ENCODE measurements at regions not wholly inside any gene's neighbourhood (a gene's known extent, or its start where the extent isn't known, plus 50 kb on each side); places are given as distances from the start of the nearest gene placed in this dataset.

DNA sequence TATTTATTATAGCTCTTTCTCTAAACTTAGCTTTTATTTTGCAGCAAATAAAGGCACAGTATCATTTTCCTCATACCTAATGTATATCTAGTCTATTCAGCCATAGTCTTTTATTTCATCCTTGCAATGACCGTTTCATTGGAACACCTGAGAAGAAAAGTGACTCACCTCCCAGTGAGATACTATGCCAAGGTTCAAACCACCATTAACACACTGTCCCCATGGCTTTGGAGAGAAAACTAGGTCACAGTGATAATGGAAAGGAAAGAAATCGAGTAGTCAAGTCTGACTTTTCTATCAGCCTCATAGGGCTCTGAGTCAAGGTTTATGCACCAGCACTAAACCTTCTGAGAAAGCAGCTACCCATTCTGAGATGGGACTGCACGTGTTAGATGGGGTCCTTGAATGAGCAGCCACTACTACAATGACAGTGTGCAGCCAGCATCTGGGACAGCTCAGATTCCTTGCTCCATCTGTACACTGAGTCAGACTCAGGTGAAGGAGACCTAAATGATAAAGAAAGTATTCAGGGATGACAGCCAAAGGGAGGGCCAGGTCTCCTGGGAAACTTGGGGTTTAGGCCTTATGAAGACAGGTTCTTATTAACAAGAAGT, 971.1 kb upstream of the ACVR2A start:
- no peak for DNase-seq (ENCODE audit: low read depth)

DNA sequence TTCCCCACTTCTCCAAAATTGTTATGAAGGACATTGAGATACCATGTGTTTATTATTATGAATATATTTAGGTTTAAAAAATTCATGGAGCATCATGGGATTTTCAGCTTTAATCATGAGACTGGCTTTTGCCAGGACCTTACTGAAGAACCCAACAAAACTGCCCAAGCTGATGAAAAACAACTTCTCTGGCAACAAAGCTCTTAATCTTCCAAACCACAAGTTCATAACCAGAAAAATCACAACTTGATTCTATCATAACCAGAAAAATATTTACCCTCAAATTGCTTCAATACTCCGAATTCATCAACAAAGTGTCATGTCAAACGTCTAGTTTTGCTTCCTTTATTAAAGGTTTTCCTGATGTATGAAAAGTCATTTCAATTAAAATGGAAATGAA, 971.8 kb upstream of the ACVR2A start:
- no peak for DNase-seq (ENCODE audit: low read depth)

DNA sequence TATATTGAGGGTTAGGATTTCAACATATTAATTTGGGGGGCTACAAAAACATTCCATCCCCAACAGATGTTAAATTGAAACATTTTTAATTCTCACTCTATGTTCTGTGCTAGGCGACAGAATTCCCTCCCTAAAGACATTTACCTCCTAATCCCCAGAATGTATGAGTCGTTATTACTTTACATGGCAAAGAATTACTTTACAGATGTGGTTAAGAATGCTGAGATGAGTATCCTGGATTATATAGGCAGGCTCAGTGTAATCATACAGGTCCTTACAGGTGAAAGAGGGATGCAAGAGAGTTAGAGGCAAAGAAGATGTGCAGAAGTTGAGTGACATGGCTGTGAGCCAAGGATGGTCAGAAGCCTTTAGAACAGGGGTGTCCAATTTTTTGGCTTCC, 974.1 kb upstream of the ACVR2A start:
- no peak for DNase-seq (ENCODE audit: low read depth)

- DNase-seq (ENCODE audit: low read depth): no peak
Measured at GRCh38 chr2:146869328-146869727, 975.5 kb upstream of the ACVR2A start.

- DNase-seq (ENCODE audit: low read depth): no peak
Measured at GRCh38 chr2:146868051-146868450, 976.8 kb upstream of the ACVR2A start.

GRCh38 chr2:146867477-146867986, 977.3 kb upstream of the ACVR2A start:
- DNase-seq (ENCODE audit: low read depth): no peak

- DNase-seq (ENCODE audit: low read depth): no peak
Measured at GRCh38 chr2:146853741-146854444, 990.9 kb upstream of the ACVR2A start.

GRCh38 chr2:146852661-146853060, 992.2 kb upstream of the ACVR2A start:
- no peak for DNase-seq (ENCODE audit: low read depth)

DNA sequence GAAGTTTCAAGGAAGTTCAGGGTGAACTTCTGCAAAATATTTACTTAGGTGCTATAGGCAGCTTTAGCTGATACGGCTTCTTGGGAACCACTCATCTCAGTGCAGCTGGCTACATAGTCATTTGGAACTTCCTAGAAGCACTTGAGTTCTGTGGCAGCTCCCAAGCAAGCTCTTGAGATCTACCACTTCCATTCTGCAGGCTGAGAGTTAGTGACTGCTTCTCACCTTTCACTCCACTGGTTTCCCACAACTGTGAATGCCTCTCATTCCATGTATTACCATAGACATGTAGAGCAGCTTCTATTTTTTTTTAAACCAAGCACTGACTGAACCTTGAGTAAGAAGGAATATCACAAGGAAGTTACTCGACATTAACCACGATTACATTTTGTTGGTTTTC, 994.1 kb upstream of the ACVR2A start:
- no peak for DNase-seq (ENCODE audit: low read depth)

GRCh38 chr2:146847846-146848245, 997.0 kb upstream of the ACVR2A start:
- DNase-seq (ENCODE audit: low read depth): no peak

DNA sequence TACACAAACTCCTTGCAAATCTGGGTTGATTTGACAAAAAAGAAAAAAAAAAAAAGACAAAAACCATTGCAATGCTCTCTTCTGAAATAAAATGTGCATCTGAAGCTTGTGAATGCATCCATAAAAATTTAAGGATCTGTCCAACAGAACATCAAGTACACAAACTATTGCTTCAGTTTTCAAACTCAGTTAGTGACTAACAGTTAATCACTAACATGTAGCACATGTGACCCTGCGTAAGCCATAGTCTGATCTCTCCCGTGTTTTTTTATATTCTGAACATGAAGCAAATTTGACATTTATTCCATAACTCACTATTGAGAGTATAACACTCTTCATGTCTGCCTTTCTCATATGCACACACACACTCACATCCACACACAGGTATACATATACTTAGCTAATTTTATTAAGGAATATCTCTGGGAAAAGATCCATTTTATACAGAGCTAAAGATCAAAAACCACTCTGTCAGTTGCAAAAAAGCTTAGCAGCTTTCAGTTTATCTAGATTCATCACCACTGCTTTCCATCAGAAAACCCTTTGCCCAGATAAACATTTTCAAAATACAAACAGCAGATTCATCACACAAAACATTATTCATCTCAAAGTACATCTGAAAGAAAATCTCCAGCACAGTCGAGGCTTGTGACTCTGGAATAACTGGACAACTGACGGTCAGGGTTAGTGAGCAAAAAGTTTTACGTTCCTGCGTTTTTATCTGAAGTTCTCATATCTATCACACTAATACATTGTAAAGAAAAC, 1000.4 kb upstream of the ACVR2A start:
- DNase-seq (ENCODE audit: low read depth): no peak

DNA sequence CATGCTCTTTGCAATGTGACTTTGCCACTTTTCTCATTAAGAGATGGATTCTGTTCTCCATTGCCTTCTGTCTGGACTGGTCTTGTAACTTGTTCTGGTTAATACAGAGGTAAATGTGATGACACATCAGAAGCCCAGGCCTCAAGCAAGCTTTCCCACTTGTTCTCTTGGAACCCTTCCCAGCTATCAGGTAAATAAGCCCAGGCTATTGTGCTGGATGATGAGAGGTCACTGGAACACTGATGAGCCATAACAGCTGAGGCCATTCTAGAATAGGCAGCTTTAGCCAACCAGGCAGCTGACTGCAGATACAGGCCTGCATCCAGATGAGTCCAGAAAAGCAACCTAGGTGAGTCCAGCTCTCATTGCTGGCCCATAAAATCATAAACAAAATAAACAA, 1007.0 kb upstream of the ACVR2A start:
- DNase-seq (ENCODE audit: low read depth): no peak

GRCh38 chr2:146826388-146826787, 1018.4 kb upstream of the ACVR2A start:
- DNase-seq (ENCODE audit: low read depth): no peak

DNA sequence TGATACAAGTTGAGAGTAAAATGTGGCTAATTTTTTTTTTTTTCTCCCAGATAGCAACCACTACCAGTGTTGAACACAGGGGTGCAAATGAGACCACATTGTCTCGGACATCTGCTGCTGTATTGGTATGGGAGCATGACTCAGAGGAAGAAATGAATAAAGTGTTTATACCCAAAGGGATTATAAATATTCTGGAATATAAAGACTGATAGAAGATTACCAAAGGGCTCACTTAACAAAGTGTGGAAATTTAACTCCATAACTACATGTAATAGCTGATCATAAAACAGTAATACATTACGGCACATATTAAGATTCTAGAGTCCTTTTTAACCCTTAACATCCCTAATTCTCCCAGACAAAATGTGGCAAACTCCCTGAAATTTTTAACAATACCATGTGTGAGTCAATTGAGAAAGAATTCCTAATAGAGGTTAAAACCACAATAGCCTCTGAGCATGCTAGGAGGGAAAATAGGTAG, 1023.0 kb upstream of the ACVR2A start:
- no peak for DNase-seq (ENCODE audit: low read depth)

GRCh38 chr2:146820672-146821071, 1024.2 kb upstream of the ACVR2A start:
- DNase-seq (ENCODE audit: low read depth): no peak

DNA sequence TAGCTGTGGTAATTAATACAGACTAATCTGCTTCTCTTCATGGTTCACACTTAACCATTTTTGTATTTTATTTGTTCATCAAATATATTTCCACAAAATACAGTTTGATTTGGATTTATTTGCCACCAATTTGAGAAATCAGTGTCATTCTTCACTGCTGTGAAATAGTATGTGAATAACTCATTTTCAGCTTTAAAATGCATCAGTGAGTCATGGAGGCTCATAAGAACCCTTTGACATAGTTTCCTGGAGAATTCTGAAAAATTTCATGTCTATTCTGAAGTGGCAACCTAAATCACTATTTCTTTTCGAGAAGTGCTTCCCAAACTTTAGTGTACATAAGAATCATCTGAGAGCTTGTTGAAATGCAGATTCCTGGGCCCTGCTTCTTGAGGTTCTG, 1026.7 kb upstream of the ACVR2A start:
- DNase-seq (ENCODE audit: low read depth): no peak

GRCh38 chr2:146817613-146818012, 1027.2 kb upstream of the ACVR2A start:
- no peak for DNase-seq (ENCODE audit: low read depth)

DNA sequence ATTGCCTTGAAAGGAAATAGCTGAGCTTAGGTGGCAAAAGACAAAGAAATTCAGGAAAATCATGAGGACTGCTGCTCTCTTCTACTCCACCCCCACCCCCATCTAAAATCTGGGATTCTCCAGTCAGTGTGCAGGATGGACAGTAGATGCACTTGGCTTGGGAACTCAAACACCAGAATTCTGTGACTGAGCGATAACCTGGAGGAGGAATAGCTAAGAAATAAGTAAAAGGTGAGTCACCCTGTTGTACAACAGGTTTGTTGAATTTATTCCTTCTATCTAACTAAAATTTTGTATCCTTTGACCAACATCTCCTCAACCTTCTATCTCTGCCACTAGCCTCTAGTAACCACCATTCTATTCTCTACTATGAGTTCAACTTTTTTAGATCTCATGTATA, 1029.9 kb upstream of the ACVR2A start:
- no peak for DNase-seq (ENCODE audit: low read depth)

DNA sequence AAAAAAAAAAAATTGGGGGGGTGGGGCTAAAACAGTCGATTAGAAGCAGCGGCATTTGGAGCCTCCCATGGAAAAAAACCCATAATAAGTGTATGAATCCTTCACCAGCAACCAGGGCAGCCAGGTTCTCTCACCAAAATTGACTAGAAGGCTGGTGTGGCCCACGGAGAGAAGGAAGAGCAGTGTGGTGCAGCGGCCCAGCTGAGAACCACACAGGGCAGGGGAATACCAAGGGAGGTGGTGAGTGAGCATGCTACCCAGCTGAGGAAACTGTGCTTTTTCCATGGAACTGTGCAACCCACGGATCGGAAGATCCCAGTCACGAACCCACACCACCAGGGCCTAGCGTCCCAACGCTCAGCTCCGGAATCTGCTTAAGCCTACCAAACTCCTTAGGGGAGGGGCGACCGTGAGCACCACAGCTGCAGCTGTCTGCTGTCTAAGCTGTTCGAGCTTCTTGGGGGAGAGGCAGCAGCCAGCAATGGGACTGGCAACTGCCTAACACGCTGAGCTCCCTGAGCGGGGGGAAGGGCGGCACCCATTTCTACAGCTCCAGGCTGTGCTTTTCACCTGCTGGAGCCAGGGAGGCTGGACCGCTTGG, 1037.2 kb upstream of the ACVR2A start:
- no peak for DNase-seq (ENCODE audit: low read depth)

DNA sequence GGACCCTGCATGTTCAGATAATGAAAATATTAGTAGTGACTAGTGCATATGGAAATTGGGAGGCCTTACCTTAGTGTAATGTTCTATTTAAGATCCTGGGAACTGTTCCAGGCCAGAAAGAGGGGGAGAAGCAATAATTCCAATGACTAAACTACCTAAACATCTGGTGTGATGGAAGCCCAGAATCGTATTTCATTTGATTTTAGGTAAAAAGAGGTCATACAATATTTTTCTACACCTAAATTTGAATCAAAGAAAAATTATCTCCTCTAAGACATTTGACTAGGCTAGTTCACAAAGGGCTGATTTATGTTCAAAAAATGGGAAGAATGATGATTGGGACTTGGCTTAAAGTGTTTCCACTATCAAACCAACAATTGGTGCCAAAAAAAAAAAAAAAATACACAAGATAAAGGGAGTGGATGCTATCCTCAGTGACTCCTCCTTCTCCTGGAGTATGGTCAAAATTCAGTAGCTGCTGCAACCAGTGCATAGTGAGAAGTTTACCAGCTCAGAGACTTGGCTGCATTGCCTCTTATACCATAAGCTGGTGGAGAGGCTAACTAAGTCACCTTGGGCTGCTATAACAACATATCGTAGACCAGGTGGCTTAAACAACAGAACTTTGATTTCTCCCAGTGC, 1038.3 kb upstream of the ACVR2A start:
- DNase-seq (ENCODE audit: low read depth): no peak

DNA sequence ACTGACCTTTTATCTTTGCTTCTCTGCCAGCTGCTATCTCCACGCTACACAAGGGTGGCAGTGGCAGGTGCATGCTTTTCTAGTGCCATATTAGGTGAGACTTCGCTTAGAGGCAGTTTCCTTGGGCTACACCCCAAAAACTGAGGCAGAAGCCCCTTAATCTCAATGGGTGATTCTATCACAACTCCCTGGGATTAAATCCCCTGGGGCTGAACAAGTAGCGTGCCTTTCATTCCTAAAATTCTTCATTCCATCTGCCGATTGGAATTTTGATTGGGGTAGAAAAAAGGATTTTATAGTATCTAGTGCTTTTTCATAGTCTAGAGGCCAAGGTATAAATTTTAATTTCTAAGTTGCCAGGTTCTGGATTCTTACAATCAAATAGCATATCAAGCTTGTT, 1040.5 kb upstream of the ACVR2A start:
- no peak for DNase-seq (ENCODE audit: low read depth)

- DNase-seq (ENCODE audit: low read depth): no peak
Measured at GRCh38 chr2:146801886-146802285, 1042.9 kb upstream of the ACVR2A start.
